DMS153 treated with DMSO at 0.1 percent for 48 hours (cell line): ENCODE measurements at regions not wholly inside any gene's neighbourhood (a gene's known extent, or its start where the extent isn't known, plus 50 kb on each side); places are given as distances from the start of the nearest gene placed in this dataset.

ENCODE experiments used
- DNase-seq: peaks from one replicate; lab custom pipeline; 2025; ENCODE audit not compliant: unreplicated experiment; lab: John Stamatoyannopoulos, UW

DNA sequence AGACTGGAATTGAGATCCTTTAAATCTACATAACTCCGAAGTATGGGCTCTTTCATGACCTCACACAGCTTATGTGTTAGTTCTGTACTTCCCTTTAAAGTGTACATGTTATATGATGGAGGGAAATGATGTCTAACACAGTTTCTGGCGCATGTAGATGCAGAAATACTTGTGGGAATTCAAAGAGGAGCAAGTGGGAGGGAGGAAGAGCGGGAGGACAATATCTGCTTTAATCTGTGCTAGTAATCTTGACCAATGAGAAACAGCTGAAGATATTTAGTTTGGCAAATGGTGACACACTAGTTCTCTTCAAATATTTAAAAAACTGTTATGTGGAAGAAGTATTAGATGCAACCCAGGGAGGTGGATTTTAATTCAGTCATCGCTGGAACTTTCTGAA lies 62.9 kb upstream of the PLEKHG1 start:
- no peak for DNase-seq

GRCh38 chr6:150537491-150537890 lies 62.2 kb upstream of the PLEKHG1 start:
- DNase-seq, result no peak

DNA sequence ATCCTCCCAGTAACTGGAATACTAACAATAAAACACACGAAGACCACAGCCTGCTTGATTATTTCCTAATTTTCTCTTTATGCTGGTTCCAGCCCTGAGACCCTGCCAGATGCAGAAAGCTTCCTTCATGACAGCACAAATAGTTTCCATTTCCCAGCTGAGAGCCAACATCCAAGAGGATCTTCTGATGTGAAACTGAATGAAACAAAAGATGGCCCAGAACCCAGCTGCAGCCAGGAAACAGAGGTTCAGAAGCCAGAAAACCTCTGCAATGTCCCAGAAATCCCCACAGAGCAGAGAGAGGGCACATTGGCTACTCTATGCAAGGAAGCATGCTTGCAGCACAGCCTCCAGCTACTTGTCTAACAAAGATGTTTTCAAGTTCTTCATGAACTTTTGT lies 61.8 kb upstream of the PLEKHG1 start:
- DNase-seq, result no peak

DNA sequence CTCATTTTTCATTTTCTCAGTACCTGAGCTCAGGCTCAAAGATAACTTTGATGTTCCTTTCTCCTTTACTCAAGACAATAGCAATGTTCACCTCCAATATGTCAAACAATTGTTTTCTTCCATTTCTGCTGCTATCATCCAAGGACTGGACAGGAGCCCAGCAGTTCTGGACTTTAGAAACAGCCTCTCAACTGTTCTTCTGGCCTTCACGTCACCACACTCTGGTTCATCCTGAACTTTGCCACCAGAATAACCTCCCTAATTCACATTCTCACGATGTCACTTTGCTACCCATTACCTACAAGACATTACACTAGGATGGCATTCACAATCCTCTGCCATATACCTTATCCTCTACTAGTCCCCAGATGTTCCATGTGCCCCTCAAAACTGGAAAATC lies 60.6 kb upstream of the PLEKHG1 start:
- no peak for DNase-seq

- no peak for DNase-seq
These were observed 60.1 kb upstream of the PLEKHG1 start for GRCh38 chr6:150539568-150539967.

DNA sequence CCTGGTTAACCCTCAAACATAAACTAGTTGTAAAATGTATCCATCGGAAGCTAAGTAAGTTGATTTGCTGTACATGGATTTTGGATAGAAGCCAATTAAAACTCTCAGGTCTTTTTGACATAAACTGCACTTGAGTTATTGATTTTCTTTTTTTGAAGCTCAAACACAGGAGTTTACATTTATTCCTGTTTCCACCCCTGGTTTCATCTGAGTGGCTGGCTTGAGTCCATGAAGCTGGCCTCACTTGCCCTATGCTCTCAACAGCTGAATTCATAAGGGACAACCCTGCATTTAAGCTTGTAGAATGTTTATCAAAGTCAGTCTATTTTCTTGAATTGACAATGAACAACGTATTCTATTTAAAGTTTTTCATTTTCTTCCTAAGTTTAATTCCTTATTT lies 58.1 kb upstream of the PLEKHG1 start:
- DNase-seq, result peak; percentile 51

GRCh38 chr6:150543178-150543577 lies 56.5 kb upstream of the PLEKHG1 start:
- no peak for DNase-seq

DNA sequence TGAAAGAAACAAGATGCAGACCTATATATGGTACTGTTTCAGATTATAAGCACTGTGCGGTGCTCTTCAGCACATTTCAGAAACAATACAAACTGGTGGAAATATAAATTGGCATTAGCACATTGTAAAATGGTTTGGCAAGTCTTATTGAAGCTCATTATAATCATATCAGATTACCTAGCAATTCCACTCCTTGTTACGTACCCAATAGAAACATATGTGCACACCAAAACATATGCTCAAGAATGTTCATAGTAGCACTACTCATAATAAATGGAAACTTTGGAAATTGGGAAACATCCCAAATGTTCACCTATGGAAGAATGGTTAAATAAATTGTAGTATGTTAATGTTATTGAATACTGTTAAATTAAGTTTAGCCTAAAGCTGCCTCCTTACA lies 54.9 kb upstream of the PLEKHG1 start:
- no peak for DNase-seq

DNA sequence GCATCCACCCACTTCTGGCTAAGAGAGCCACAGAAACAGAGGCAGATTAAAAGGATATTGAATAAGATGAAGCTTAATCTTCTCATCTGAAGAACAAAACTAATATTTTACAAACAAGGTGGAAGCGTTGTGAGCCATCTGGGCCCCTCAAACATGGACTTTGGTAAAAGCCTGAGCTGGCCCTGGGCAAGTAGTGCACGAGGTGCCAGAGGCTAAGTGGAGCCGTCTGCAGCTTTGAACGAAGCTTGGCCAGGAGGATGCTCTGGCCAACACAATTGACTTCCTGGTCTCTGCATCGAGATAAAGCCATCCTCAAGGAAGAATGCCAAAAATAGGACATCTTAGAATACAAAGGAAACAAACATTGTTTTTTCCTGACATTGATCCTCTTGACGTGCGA lies 53.2 kb upstream of the PLEKHG1 start:
- no peak for DNase-seq

- DNase-seq, result no peak
These were observed 52.0 kb upstream of the PLEKHG1 start for GRCh38 chr6:150547502-150548222.

DNA sequence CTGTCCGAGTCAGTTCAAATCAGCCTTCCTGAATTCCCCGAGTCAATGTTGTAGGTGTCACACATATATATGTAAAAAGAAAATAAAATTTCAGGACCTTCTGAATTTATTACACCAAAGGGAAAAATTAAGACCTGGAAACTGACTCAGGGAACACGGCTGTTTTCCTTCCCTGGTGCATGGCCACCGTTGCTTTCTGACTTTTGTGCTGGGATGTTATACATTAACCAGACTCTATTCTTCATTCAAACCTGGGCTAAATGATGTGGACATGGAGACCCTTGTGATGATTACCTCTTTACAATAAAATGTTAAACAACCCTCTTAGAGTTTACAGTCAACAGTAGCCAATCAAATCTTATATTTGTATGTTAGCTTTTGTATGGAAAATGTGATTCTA lies 51.4 kb upstream of the PLEKHG1 start:
- DNase-seq, result no peak

- no peak for DNase-seq
These were observed 50.7 kb upstream of the PLEKHG1 start for GRCh38 chr6:150549007-150549406.

DNA sequence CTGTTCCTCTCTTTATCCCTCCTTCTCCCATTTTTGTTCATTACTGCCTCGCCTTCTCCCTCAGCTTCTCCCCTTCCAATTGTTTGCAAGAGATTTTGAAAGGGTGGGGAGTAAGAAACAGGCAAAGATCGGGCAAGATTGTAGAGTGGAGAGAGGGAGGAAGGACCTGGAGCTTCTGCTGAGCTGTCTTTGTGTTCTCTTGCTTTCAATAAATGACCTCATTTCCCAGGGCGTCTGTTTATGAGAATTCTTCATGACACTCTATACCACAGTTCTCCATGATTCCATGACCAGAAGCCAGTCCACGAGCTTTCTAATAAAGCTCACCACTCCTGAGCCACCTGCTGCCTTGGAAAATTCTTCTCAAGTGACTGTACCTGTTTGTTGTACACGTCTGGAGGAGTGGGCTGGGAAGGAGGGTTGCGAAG lies 50.0 kb upstream of the PLEKHG1 start:
- no peak for DNase-seq
